Astrocyte of the cerebellum (primary cell): ENCODE measurements at regions not wholly inside any gene's neighbourhood (a gene's known extent, or its start where the extent isn't known, plus 50 kb on each side); places are given as distances from the start of the nearest gene placed in this dataset.

Source experiments
- DNase-seq: peaks from one replicate; pipeline ENCODE4 v3.0.0-alpha.2; 2011; ENCODE audit warnings: low read depth
- H3K4me3 ChIP-seq: 2 replicates; pipeline ENCODE4 v1.5.1; 2011; ENCODE audit warnings: mild to moderate bottlenecking, low read depth, low read length, moderate library complexity
- CTCF ChIP-seq: IDR thresholded peaks from 2 replicates; pipeline ENCODE4 v1.5.1; 2012; ENCODE audit warnings: low read length, low read depth, moderate library complexity, mild to moderate bottlenecking; ENCODE audit errors: missing control alignments
- in situ Hi-C: cut with HindIII; loops from 2 replicates; pipeline ENCODE4 v1.10.0; 2017; ENCODE audit warnings: low sequenced_read_pairs

GRCh38 chr3:68631850-68632545 lies 300.3 kb downstream of the TAFA4 start:
- H3K4me3 ChIP-seq, result no peak overlapping the region
- TF ChIP-seq CTCF, result no peak
- DNase-seq, result no peak
- in situ Hi-C loops, result no loop called here

- no peak overlapping the region for H3K4me3 ChIP-seq
- in situ Hi-C loops, result no loop called here
- no peak for TF ChIP-seq CTCF
- no peak for DNase-seq
Measured at GRCh38 chr3:68620211-68620610, 312.1 kb downstream of the TAFA4 start.

GRCh38 chr3:68614087-68614486 lies 318.3 kb downstream of the TAFA4 start:
- in situ Hi-C loops, result no loop called here
- no peak for DNase-seq
- TF ChIP-seq CTCF, result no peak
- no peak overlapping the region for H3K4me3 ChIP-seq

GRCh38 chr3:68571321-68571720 lies 361.0 kb downstream of the TAFA4 start:
- H3K4me3 ChIP-seq, result no peak overlapping the region
- DNase-seq, result no peak
- no peak for TF ChIP-seq CTCF
- in situ Hi-C loops, result no loop called here

GRCh38 chr3:68560728-68561127 lies 371.6 kb downstream of the TAFA4 start:
- DNase-seq, result no peak
- TF ChIP-seq CTCF, result no peak
- no peak overlapping the region for H3K4me3 ChIP-seq
- in situ Hi-C loops, result no loop called here

- TF ChIP-seq CTCF, result no peak
Measured at GRCh38 chr3:68535782-68536181, 396.6 kb downstream of the TAFA4 start.

More at GRCh38 chr3:68535782-68536181, 396.6 kb downstream of the TAFA4 start:
- H3K4me3 ChIP-seq, result no peak overlapping the region
- in situ Hi-C loops, result no loop called here
- no peak for DNase-seq
